Mesenchymal stem cell (in vitro differentiated cells and primary cell): ENCODE measurements at regions not wholly inside any gene's neighbourhood (a gene's known extent, or its start where the extent isn't known, plus 50 kb on each side); places are given as distances from the start of the nearest gene placed in this dataset.

Experiments used
- DNase-seq: peaks from one replicate; pipeline ENCODE4 v3.0.0-alpha.2; 2013
- H2AFZ ChIP-seq: one replicate; pipeline ENCODE4 v1.6.1; 2013; ENCODE audit warnings: low read depth, mild to moderate bottlenecking, control low read depth, inconsistent platforms, low read length, moderate library complexity
- H2AK5ac ChIP-seq: 2 replicates; pipeline ENCODE4 v1.6.1; 2013; ENCODE audit warnings: low read length, moderate library complexity, mild to moderate bottlenecking, inconsistent platforms; ENCODE audit not compliant: severe bottlenecking
- H2BK120ac ChIP-seq: one replicate; pipeline ENCODE4 v1.6.1; 2013; ENCODE audit warnings: low read depth, mild to moderate bottlenecking, inconsistent platforms, low read length, moderate library complexity
- H2BK12ac ChIP-seq, 2 experiments: one replicate each; pipeline ENCODE4 v1.6.1; 2013; ENCODE audit warnings: inconsistent platforms in 2 of 2, low read length in 2 of 2, mild to moderate bottlenecking in 2 of 2, moderate library complexity in 2 of 2, control low read depth in 1 of 2
- H2BK15ac ChIP-seq: one replicate; pipeline ENCODE4 v1.6.1; 2013; ENCODE audit warnings: mild to moderate bottlenecking, low read depth, inconsistent platforms; ENCODE audit not compliant: poor library complexity, severe bottlenecking
- H2BK5ac ChIP-seq: 2 replicates; pipeline ENCODE4 v1.6.1; 2013; ENCODE audit warnings: low read depth, mild to moderate bottlenecking, low read length, control low read depth, inconsistent platforms; ENCODE audit not compliant: poor library complexity, severe bottlenecking
- H3K14ac ChIP-seq, 2 experiments: one replicate each; pipeline ENCODE4 v1.6.1; 2013; ENCODE audit warnings: inconsistent platforms in 2 of 2, low read length in 2 of 2, control low read depth in 1 of 2, mild to moderate bottlenecking in 1 of 2, moderate library complexity in 1 of 2
- H3K18ac ChIP-seq, 2 experiments: one replicate each; pipeline ENCODE4 v1.6.1; 2013; ENCODE audit warnings: inconsistent platforms in 2 of 2, low read length in 2 of 2, control low read depth in 1 of 2, low read depth in 1 of 2, mild to moderate bottlenecking in 1 of 2
- H3K23ac ChIP-seq, 2 experiments: one replicate each; pipeline ENCODE4 v1.6.1; 2013; ENCODE audit warnings: inconsistent platforms in 2 of 2, low read length in 2 of 2, mild to moderate bottlenecking in 2 of 2, moderate library complexity in 2 of 2, control low read depth in 1 of 2
- H3K27ac ChIP-seq: 2 replicates; pipeline ENCODE4 v1.5.1; 2013; ENCODE audit warnings: mild to moderate bottlenecking, moderate library complexity, low read length, control low read depth, inconsistent platforms; ENCODE audit not compliant: poor library complexity, severe bottlenecking
- H3K27me3 ChIP-seq, 2 experiments: 2 replicates each; pipeline versions ENCODE4 v1.6.1 to v1.7.0; 2013; ENCODE audit warnings: low read length in 2 of 2, mild to moderate bottlenecking in 2 of 2, moderate library complexity in 2 of 2, control low read depth in 1 of 2, inconsistent platforms in 1 of 2; ENCODE audit not compliant: control insufficient read depth in 1 of 2, insufficient read depth in 1 of 2
- H3K36me3 ChIP-seq, 2 experiments: 2 replicates each; pipeline versions ENCODE4 v1.6.1 to v1.7.0; 2013; ENCODE audit warnings: low read length in 2 of 2, control low read depth in 1 of 2, inconsistent platforms in 1 of 2, low read depth in 1 of 2, mild to moderate bottlenecking in 1 of 2; ENCODE audit not compliant: insufficient read depth in 2 of 2, control insufficient read depth in 1 of 2
- H3K4ac ChIP-seq, 2 experiments: one replicate each; pipeline ENCODE4 v1.6.1; 2013; ENCODE audit warnings: inconsistent platforms in 2 of 2, low read length in 2 of 2, mild to moderate bottlenecking in 2 of 2, moderate library complexity in 2 of 2, control low read depth in 1 of 2, low read depth in 1 of 2
- H3K4me1 ChIP-seq: 2 replicates; pipeline ENCODE4 v1.6.1; 2013; ENCODE audit warnings: low read depth, low read length, control low read depth; ENCODE audit not compliant: control insufficient read depth, insufficient read depth
- H3K4me2 ChIP-seq: 2 replicates; pipeline ENCODE4 v1.6.1; 2013; ENCODE audit warnings: low read length, mild to moderate bottlenecking, inconsistent platforms; ENCODE audit not compliant: poor library complexity, severe bottlenecking
- H3K4me3 ChIP-seq, 2 experiments: 2 replicates each; pipeline versions ENCODE4 v1.5.1 to v1.7.0; 2013; ENCODE audit warnings: low read length in 2 of 2, mild to moderate bottlenecking in 2 of 2, control low read depth in 1 of 2, low read depth in 1 of 2; ENCODE audit not compliant: insufficient read depth in 1 of 2
- H3K79me1 ChIP-seq: replicated peaks from 2 replicates; pipeline ENCODE4 v1.6.1; 2013; ENCODE audit warnings: mild to moderate bottlenecking, control low read depth, low read length, inconsistent platforms; ENCODE audit not compliant: poor library complexity, severe bottlenecking
- H3K9ac ChIP-seq: 2 replicates; pipeline ENCODE4 v1.7.0; 2013; ENCODE audit warnings: mild to moderate bottlenecking, low read length, moderate library complexity
- H3K9me3 ChIP-seq: 2 replicates; pipeline ENCODE4 v1.7.0; 2013; ENCODE audit warnings: mild to moderate bottlenecking, low read length; ENCODE audit not compliant: control insufficient read depth
- H4K8ac ChIP-seq: one replicate; pipeline ENCODE4 v1.6.1; 2013; ENCODE audit warnings: inconsistent platforms, mild to moderate bottlenecking, low read length, moderate library complexity
- H4K91ac ChIP-seq: one replicate; pipeline ENCODE4 v1.6.1; 2013; ENCODE audit warnings: mild to moderate bottlenecking, low read length, inconsistent platforms
- WGBS: methylation state at CpG from one replicate; pipeline ENCODE4 v1.1.7; 2013; ENCODE audit warnings: mixed read lengths; 5-methylcytosine and 5-hydroxymethylcytosine counted together

GRCh38 chr13:109577191-109577700 is 209.1 kb downstream of the IRS2 start:
- no peak overlapping the region for H4K91ac ChIP-seq

GRCh38 chr13:109576331-109576813 is 210.0 kb downstream of the IRS2 start:
- H3K4me3 ChIP-seq = no peak overlapping the region
- no peak overlapping the region for H2AFZ ChIP-seq
- no peak overlapping the region for H2BK5ac ChIP-seq
- H3K14ac ChIP-seq = no peak overlapping the region
- no peaks in the 10 kb centered on the region for H3K79me1 ChIP-seq
- no peak overlapping the region for H3K18ac ChIP-seq
- H3K27ac ChIP-seq = no peak overlapping the region
- WGBS = 93% methylated on average over 5 of the region's 6 CpGs
- no peaks in the 10 kb centered on the region for H3K9me3 ChIP-seq
- no peak for DNase-seq
- H4K91ac ChIP-seq = no peak overlapping the region
- H3K36me3 ChIP-seq = no peaks in the 10 kb centered on the region
- H3K4ac ChIP-seq = no peak overlapping the region
- H3K23ac ChIP-seq = no peak overlapping the region
- no peak overlapping the region for H2BK15ac ChIP-seq
- no peaks in the 10 kb centered on the region for H3K27me3 ChIP-seq
- no peak overlapping the region for H4K8ac ChIP-seq
- H3K4me2 ChIP-seq = no peak overlapping the region
- no peak overlapping the region for H2BK120ac ChIP-seq
- no peak overlapping the region for H3K9ac ChIP-seq
- no peak overlapping the region for H2AK5ac ChIP-seq
- H2BK12ac ChIP-seq = no peak overlapping the region
- peaks cover 1% of the 10 kb centered on the region for H3K4me1 ChIP-seq

More at GRCh38 chr13:109577191-109577700, 209.1 kb downstream of the IRS2 start:
- Histone ChIP-seq H2BK15ac (no peak overlapping the region), H3K9me3 (no peaks in the 10 kb centered on the region), H2BK12ac (no peak overlapping the region), H2AFZ (no peak overlapping the region), H2AK5ac (no peak overlapping the region), H4K8ac (no peak overlapping the region), H3K14ac (no peak overlapping the region), H3K4me2 (no peak overlapping the region), H3K4me1 (peaks cover 1% of the 10 kb centered on the region), H3K27ac (no peak overlapping the region), H3K18ac (no peak overlapping the region), H3K36me3 (no peaks in the 10 kb centered on the region), H3K9ac (no peak overlapping the region), H3K27me3 (no peaks in the 10 kb centered on the region), H3K79me1 (no peaks in the 10 kb centered on the region), H2BK5ac (no peak overlapping the region), H2BK120ac (no peak overlapping the region), H3K4me3 (no peak overlapping the region), H3K4ac (no peak overlapping the region), H3K23ac (no peak overlapping the region)
- 100% methylated on average over 1 of the region's 2 CpGs for WGBS
- no peak for DNase-seq

- no peak overlapping the region for H2BK120ac ChIP-seq
- no peaks in the 10 kb centered on the region for H3K27me3 ChIP-seq
- no peak overlapping the region for H3K4me3 ChIP-seq
- H3K4me1 ChIP-seq = peaks cover 1% of the 10 kb centered on the region
- no peak overlapping the region for H4K8ac ChIP-seq
- H3K79me1 ChIP-seq = no peaks in the 10 kb centered on the region
- no peak overlapping the region for H3K18ac ChIP-seq
- no peak overlapping the region for H2AK5ac ChIP-seq
- H3K23ac ChIP-seq = no peak overlapping the region
- H3K27ac ChIP-seq = no peak overlapping the region
- H2AFZ ChIP-seq = no peak overlapping the region
- H4K91ac ChIP-seq = no peak overlapping the region
- H3K36me3 ChIP-seq = no peaks in the 10 kb centered on the region
- 97% methylated on average over 3 of the region's 3 CpGs for WGBS
- no peak overlapping the region for H3K4me2 ChIP-seq
- H3K9ac ChIP-seq = no peak overlapping the region
- H3K9me3 ChIP-seq = no peaks in the 10 kb centered on the region
- H3K4ac ChIP-seq = no peak overlapping the region
- no peak overlapping the region for H2BK15ac ChIP-seq
- H2BK12ac ChIP-seq = no peak overlapping the region
- no peak for DNase-seq
- no peak overlapping the region for H2BK5ac ChIP-seq
- H3K14ac ChIP-seq = no peak overlapping the region
These were observed 210.6 kb downstream of the IRS2 start for GRCh38 chr13:109575821-109576220.

GRCh38 chr13:109572389-109572788 is 214.0 kb downstream of the IRS2 start:
- H3K9me3 ChIP-seq = no peaks in the 10 kb centered on the region
- no peak overlapping the region for H4K8ac ChIP-seq
- H2AK5ac ChIP-seq = no peak overlapping the region
- H2BK5ac ChIP-seq = no peak overlapping the region
- peak overlapping the region in 1 of 2 experiments; percentile 32 for H3K4me3 ChIP-seq
- H3K79me1 ChIP-seq = no peaks in the 10 kb centered on the region
- no peaks in the 10 kb centered on the region for H3K27me3 ChIP-seq
- H3K4me1 ChIP-seq = peaks cover 1% of the 10 kb centered on the region
- no peaks in the 10 kb centered on the region for H3K36me3 ChIP-seq
- no peak overlapping the region for H3K9ac ChIP-seq
- H3K4me2 ChIP-seq = peak overlapping the region; percentile 16
- no peak overlapping the region for H2BK120ac ChIP-seq
- H3K18ac ChIP-seq = peak overlapping the region in 1 of 2 experiments; percentile 3
- H4K91ac ChIP-seq = no peak overlapping the region
- no peak for DNase-seq
- WGBS = 95% methylated on average over 6 of the region's 6 CpGs
- H3K14ac ChIP-seq = peak overlapping the region in 1 of 2 experiments; percentile 60
- H3K27ac ChIP-seq = no peak overlapping the region
- no peak overlapping the region for H3K23ac ChIP-seq
- no peak overlapping the region for H3K4ac ChIP-seq
- H2AFZ ChIP-seq = peak overlapping the region; percentile 71
- peak overlapping the region in 1 of 2 experiments; percentile 52 for H2BK12ac ChIP-seq
- no peak overlapping the region for H2BK15ac ChIP-seq
